Vagina (tissue), 2 donors: ENCODE measurements at regions not wholly inside any gene's neighbourhood (a gene's known extent, or its start where the extent isn't known, plus 50 kb on each side); places are given as distances from the start of the nearest gene placed in this dataset.

Source experiments
- DNase-seq, 2 donors: peaks; one replicate each; pipeline ENCODE4 v3.0.0-alpha.2; 2017; ENCODE audit errors: extremely low spot score in 2 of 2
- H3K27ac ChIP-seq: fragments of 200-600 bp; sonication (generic); one replicate; pipeline ENCODE4 v1.5.1; 2019
- H3K27me3 ChIP-seq: fragments of 200-600 bp; sonication (generic); one replicate; pipeline ENCODE4 v1.5.1; 2019
- H3K36me3 ChIP-seq, 2 donors: fragments of 200-600 bp; sonication (generic); one replicate each; pipeline ENCODE4 v1.5.1; 2017 to 2019
- H3K4me1 ChIP-seq: fragments of 200-600 bp; sonication (generic); one replicate; pipeline ENCODE4 v1.5.1; 2019
- H3K4me3 ChIP-seq, 2 donors: fragments of 200-600 bp; sonication (generic); 1 replicate in 1 of 2; 2 replicates in 1 of 2; pipeline ENCODE4 v1.5.1; 2016 to 2019
- H3K9me3 ChIP-seq: fragments of 200-600 bp; sonication (generic); one replicate; pipeline ENCODE4 v1.5.1; 2019
- POLR2A ChIP-seq, 2 donors: fragments of 450-650 bp; IDR thresholded peaks; one replicate each; pipeline ENCODE4 v1.6.1; 2017; ENCODE audit warnings: antibody characterized with exemption in 2 of 2, mild to moderate bottlenecking in 2 of 2, moderate library complexity in 2 of 2
- POLR2AphosphoS5 ChIP-seq, 2 donors: sonication (generic); formaldehyde crosslinking; IDR thresholded peaks; one replicate each; pipeline ENCODE4 v1.9.0; 2017; ENCODE audit warnings: antibody characterized with exemption in 2 of 2, mild to moderate bottlenecking in 2 of 2, low read depth in 1 of 2; ENCODE audit not compliant: insufficient read depth in 1 of 2
- intact Hi-C: fragments of 100-400 bp; cut with DNase I; formaldehyde crosslinking; loops from one replicate; pipeline ENCODE4 v1.15.1; 2023
- TF ChIP-seq, protein P1 (sequence below), 3 experiments: fragments of 450-650 bp in 2 of 3; fragments of 200-600 bp in 1 of 3; sonication (generic) in 1 of 3; IDR thresholded peaks; one replicate each; pipeline ENCODE4 v1.5.1; 2017 to 2019; ENCODE audit warnings: antibody characterized with exemption in 3 of 3, mild to moderate bottlenecking in 2 of 3, moderate library complexity in 2 of 3

DNA sequence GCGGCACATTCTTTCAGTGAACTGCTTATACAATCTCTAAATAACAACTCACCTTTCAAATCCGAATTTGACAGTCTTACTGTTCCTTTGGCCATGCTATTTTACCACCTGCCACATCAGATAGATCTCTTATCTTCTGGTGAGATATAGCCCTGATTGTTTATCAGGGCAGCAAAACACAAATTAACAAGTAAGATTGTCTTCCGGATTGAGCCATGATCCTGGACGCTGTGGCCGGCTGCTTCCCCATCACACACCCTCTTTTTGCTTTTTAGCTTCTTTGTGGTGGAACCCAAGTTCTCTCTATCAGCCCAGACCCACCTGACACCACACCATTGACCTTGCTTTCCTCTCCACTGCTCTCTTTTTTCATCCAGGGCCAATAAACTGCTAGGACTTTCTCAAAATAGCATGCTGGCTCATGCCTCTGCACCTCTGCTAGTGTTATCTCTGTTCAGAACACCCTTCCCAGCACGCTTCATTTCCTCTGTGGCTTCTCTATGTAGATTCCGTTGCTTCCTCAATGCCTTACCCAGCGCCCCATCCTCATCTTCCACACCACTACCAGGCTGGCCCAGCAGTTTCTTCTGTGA, 111.8 kb upstream of the CNTNAP5 start:
- H3K27ac ChIP-seq: no peak overlapping the region
- intact Hi-C loops: no loop called here
- H3K4me1 ChIP-seq: no peaks in the 10 kb centered on the region
- TF ChIP-seq POLR2A (IDR thresholded peaks at IDR 0.05) (no peak), POLR2AphosphoS5 (IDR thresholded peaks at IDR 0.05; ENCODE audit: insufficient read depth in 1 of 2, low read depth in 1 of 2) (no peak)
- TF ChIP-seq, protein P1, sequence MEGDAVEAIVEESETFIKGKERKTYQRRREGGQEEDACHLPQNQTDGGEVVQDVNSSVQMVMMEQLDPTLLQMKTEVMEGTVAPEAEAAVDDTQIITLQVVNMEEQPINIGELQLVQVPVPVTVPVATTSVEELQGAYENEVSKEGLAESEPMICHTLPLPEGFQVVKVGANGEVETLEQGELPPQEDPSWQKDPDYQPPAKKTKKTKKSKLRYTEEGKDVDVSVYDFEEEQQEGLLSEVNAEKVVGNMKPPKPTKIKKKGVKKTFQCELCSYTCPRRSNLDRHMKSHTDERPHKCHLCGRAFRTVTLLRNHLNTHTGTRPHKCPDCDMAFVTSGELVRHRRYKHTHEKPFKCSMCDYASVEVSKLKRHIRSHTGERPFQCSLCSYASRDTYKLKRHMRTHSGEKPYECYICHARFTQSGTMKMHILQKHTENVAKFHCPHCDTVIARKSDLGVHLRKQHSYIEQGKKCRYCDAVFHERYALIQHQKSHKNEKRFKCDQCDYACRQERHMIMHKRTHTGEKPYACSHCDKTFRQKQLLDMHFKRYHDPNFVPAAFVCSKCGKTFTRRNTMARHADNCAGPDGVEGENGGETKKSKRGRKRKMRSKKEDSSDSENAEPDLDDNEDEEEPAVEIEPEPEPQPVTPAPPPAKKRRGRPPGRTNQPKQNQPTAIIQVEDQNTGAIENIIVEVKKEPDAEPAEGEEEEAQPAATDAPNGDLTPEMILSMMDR (IDR thresholded peaks at IDR 0.05): no peak
- DNase-seq: no peak
- H3K27me3 ChIP-seq: no peaks in the 10 kb centered on the region
- no peaks in the 10 kb centered on the region for H3K36me3 ChIP-seq
- H3K4me3 ChIP-seq: no peak overlapping the region
- no peaks in the 10 kb centered on the region for H3K9me3 ChIP-seq

DNA sequence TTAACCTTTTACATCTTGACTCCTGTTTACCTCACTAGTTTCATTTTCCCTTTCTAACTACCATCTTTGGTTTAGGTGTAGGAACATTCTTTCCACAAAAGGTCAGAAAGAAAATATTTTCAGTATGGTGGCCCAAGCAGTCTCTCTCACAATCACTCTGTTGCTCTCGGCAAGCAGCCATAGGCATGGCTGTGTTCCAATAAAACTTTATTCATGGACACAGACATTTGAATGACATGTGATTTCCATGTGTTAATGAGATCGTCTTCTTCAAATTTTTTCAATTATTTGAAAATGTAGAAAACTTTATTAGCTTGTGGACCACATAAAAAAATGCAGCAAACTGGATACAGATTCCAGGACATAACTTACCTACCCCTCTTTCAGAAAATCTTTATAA, 109.7 kb upstream of the CNTNAP5 start:
- Histone ChIP-seq H3K4me1 (no peaks in the 10 kb centered on the region), H3K9me3 (no peaks in the 10 kb centered on the region), H3K27ac (no peak overlapping the region), H3K27me3 (no peaks in the 10 kb centered on the region), H3K4me3 (no peak overlapping the region), H3K36me3 (no peaks in the 10 kb centered on the region)
- TF ChIP-seq, protein P1 (IDR thresholded peaks at IDR 0.05): no peak
- TF ChIP-seq POLR2AphosphoS5 (IDR thresholded peaks at IDR 0.05; ENCODE audit: insufficient read depth in 1 of 2, low read depth in 1 of 2): no peak
- no peak for TF ChIP-seq POLR2A (IDR thresholded peaks at IDR 0.05)
- intact Hi-C loops: no loop called here
- DNase-seq: no peak

DNA sequence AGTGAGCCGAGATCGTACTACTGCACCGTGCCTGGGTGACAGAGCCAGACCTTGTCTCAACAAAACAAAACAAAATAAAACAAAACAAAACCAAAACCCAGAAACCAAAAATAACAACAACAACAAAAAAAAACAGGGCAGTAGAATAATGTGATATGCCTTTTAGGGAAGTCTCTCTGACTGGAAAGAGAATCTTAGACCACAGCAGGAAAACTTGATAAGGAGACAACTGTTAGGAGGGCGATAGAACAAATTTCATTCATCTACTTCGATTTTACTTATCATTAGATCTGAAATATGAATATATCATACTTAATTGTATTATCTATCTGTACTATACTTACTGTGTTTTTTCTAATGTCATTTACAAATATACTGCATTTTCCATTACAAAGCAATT, 109.0 kb upstream of the CNTNAP5 start:
- Histone ChIP-seq H3K27ac (no peak overlapping the region), H3K27me3 (no peaks in the 10 kb centered on the region), H3K4me1 (no peaks in the 10 kb centered on the region), H3K9me3 (no peaks in the 10 kb centered on the region), H3K36me3 (no peaks in the 10 kb centered on the region), H3K4me3 (no peak overlapping the region)
- TF ChIP-seq POLR2AphosphoS5 (IDR thresholded peaks at IDR 0.05; ENCODE audit: insufficient read depth in 1 of 2, low read depth in 1 of 2) (no peak), POLR2A (IDR thresholded peaks at IDR 0.05) (no peak)
- TF ChIP-seq, protein P1 (IDR thresholded peaks at IDR 0.05): no peak
- intact Hi-C loops: no loop called here
- DNase-seq: no peak

DNA sequence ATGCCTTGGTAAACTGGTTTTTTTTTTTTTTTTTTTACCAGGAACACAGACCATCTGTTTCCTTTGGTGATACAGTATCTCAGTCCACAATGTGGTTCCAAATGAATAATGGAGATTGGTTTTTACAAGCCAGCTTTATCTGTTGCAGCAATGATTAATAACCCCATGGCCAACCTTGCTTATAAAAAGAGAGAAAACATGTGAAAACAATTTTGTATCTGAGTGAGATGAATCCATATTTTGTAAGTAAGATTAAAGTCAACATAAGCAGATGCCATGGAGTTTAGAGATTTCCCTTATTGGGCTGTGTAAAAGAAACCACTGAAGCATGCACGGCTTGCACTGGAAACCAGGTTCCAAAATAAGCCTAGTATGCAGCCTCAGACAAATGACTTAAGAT, 108.6 kb upstream of the CNTNAP5 start:
- Histone ChIP-seq H3K4me1 (no peaks in the 10 kb centered on the region), H3K27me3 (no peaks in the 10 kb centered on the region), H3K36me3 (no peaks in the 10 kb centered on the region), H3K27ac (no peak overlapping the region), H3K9me3 (no peaks in the 10 kb centered on the region), H3K4me3 (no peak overlapping the region)
- TF ChIP-seq POLR2A (IDR thresholded peaks at IDR 0.05) (no peak), POLR2AphosphoS5 (IDR thresholded peaks at IDR 0.05; ENCODE audit: insufficient read depth in 1 of 2, low read depth in 1 of 2) (no peak)
- TF ChIP-seq, protein P1 (IDR thresholded peaks at IDR 0.05): no peak
- DNase-seq: no peak
- intact Hi-C loops: no loop called here

DNA sequence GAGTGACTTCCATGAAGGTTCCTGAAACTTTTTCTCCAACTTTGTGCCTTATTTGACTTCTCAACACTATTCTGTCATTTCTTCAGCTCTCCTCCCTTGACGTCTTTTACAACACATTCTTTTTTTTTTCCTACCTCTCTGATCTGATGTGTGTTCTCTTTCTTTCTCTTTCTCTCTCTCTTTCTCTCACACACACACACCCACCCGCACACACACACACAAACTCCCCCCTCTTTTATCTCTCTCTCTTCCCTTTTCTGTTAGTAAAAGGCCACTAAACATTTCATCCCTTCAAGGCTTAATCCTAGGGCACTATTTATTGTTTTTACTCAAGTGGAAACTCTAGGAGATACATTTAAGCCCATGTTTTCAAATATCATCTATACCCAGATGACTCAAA, 107.8 kb upstream of the CNTNAP5 start:
- no peak overlapping the region for H3K4me3 ChIP-seq
- intact Hi-C loops: no loop called here
- no peaks in the 10 kb centered on the region for H3K9me3 ChIP-seq
- DNase-seq: no peak
- H3K27ac ChIP-seq: no peak overlapping the region
- H3K36me3 ChIP-seq: no peaks in the 10 kb centered on the region
- no peaks in the 10 kb centered on the region for H3K4me1 ChIP-seq
- H3K27me3 ChIP-seq: no peaks in the 10 kb centered on the region
- TF ChIP-seq, protein P1 (IDR thresholded peaks at IDR 0.05): no peak
- TF ChIP-seq POLR2AphosphoS5 (IDR thresholded peaks at IDR 0.05; ENCODE audit: insufficient read depth in 1 of 2, low read depth in 1 of 2) (no peak), POLR2A (IDR thresholded peaks at IDR 0.05) (no peak)
